ENCODE measurements at regions not wholly inside any gene's neighbourhood (a gene's known extent, or its start where the extent isn't known, plus 50 kb on each side); places are given as distances from the start of the nearest gene placed in this dataset.

DNA sequence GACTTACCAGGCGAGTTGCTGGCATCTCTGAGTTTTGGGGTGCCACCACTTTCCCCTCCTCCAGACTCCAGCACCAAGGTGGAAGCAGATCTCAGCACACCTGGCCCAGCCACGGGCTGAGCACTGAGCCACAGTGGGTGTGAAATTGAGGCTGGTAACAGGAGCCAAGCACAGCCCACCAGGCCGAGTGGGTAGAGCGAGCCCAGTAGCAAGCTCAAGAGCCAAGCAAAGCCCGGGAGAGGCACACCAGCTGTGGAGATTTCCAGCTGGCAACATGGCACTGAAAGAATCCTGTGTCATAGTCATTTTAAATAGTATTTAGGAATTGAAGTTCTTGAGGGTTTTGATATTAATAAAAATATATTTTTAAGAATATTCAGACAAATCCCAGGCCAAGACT is 596.2 kb upstream of the TMEM132C start:
- Histone ChIP-seq H4K20me1 (ENCODE audit: control insufficient read depth, insufficient read depth) (no peaks in the 10 kb centered on the region), H3K4me1 (ENCODE audit: control insufficient read depth, insufficient read depth, low read length) (no peaks in the 10 kb centered on the region), H3K79me2 (ENCODE audit: control insufficient read depth, insufficient read depth, low read length) (no peaks in the 10 kb centered on the region), H2AFZ (ENCODE audit: control insufficient read depth, low read depth, low read length) (no peak overlapping the region), H3K4me3 (no peak overlapping the region), H3K36me3 (ENCODE audit: control insufficient read depth in 2 of 2, insufficient read depth in 2 of 2, low read length in 1 of 2) (no peaks in the 10 kb centered on the region), H3K4me2 (ENCODE audit: control insufficient read depth, insufficient read depth) (no peak overlapping the region), H3K9ac (ENCODE audit: control insufficient read depth, insufficient read depth, low read length) (no peak overlapping the region), H3K27me3 (replicated peaks in 1 of 2; ENCODE audit: control insufficient read depth in 2 of 2, insufficient read depth in 2 of 2, low read length in 1 of 2) (no peaks in the 10 kb centered on the region), H3K9me3 (replicated peaks; ENCODE audit: control insufficient read depth, insufficient read depth, low read length) (no peaks in the 10 kb centered on the region; the same call in 2 of the 3 replicates), H3K27ac (ENCODE audit: control insufficient read depth, insufficient read depth) (no peak overlapping the region)
- WGBS (ENCODE audit: insufficient coverage, insufficient replicate concordance, low lambda C conversion rate, missing lambda C conversion rate), result 0% methylated on average over 5 of the region's 5 CpGs
- ChIA-PET SMC1A (ENCODE audit: uncharacterized antibody, unreplicated experiment) (no interaction called here), CTCF (no interaction called here), RAD21 (ENCODE audit: unreplicated experiment) (no interaction called here), POLR2A (no interaction called here)
- BruUV-seq (replicated peaks), result no TSS peak
- DNase-seq (ENCODE audit: low read depth, low spot score), result no peak
- TF ChIP-seq, protein P1, sequence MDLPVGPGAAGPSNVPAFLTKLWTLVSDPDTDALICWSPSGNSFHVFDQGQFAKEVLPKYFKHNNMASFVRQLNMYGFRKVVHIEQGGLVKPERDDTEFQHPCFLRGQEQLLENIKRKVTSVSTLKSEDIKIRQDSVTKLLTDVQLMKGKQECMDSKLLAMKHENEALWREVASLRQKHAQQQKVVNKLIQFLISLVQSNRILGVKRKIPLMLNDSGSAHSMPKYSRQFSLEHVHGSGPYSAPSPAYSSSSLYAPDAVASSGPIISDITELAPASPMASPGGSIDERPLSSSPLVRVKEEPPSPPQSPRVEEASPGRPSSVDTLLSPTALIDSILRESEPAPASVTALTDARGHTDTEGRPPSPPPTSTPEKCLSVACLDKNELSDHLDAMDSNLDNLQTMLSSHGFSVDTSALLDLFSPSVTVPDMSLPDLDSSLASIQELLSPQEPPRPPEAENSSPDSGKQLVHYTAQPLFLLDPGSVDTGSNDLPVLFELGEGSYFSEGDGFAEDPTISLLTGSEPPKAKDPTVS (IDR thresholded peaks at IDR 0.05; ENCODE audit: low read depth, low read length), result no peak
- TF ChIP-seq, protein P2, sequence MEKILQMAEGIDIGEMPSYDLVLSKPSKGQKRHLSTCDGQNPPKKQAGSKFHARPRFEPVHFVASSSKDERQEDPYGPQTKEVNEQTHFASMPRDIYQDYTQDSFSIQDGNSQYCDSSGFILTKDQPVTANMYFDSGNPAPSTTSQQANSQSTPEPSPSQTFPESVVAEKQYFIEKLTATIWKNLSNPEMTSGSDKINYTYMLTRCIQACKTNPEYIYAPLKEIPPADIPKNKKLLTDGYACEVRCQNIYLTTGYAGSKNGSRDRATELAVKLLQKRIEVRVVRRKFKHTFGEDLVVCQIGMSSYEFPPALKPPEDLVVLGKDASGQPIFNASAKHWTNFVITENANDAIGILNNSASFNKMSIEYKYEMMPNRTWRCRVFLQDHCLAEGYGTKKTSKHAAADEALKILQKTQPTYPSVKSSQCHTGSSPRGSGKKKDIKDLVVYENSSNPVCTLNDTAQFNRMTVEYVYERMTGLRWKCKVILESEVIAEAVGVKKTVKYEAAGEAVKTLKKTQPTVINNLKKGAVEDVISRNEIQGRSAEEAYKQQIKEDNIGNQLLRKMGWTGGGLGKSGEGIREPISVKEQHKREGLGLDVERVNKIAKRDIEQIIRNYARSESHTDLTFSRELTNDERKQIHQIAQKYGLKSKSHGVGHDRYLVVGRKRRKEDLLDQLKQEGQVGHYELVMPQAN (conservative IDR thresholded peaks at IDR 0.05), result no peak
- no peak for TF ChIP-seq ZNF384 (IDR thresholded peaks at IDR 0.05; ENCODE audit: borderline replicate concordance, low read depth, low read length)
- TF ChIP-seq NR2C1 (IDR thresholded peaks at IDR 0.05), result no peak
- no peak for TF ChIP-seq ASH2L (IDR thresholded peaks at IDR 0.05; ENCODE audit: borderline replicate concordance, low read depth)
- no peak for TF ChIP-seq SIX5 (IDR thresholded peaks at IDR 0.05; ENCODE audit: low read depth, low read length, severe bottlenecking)
- TF ChIP-seq CREB1 (IDR thresholded peaks at IDR 0.05; ENCODE audit: low read depth), result no peak
- TF ChIP-seq, protein P3, sequence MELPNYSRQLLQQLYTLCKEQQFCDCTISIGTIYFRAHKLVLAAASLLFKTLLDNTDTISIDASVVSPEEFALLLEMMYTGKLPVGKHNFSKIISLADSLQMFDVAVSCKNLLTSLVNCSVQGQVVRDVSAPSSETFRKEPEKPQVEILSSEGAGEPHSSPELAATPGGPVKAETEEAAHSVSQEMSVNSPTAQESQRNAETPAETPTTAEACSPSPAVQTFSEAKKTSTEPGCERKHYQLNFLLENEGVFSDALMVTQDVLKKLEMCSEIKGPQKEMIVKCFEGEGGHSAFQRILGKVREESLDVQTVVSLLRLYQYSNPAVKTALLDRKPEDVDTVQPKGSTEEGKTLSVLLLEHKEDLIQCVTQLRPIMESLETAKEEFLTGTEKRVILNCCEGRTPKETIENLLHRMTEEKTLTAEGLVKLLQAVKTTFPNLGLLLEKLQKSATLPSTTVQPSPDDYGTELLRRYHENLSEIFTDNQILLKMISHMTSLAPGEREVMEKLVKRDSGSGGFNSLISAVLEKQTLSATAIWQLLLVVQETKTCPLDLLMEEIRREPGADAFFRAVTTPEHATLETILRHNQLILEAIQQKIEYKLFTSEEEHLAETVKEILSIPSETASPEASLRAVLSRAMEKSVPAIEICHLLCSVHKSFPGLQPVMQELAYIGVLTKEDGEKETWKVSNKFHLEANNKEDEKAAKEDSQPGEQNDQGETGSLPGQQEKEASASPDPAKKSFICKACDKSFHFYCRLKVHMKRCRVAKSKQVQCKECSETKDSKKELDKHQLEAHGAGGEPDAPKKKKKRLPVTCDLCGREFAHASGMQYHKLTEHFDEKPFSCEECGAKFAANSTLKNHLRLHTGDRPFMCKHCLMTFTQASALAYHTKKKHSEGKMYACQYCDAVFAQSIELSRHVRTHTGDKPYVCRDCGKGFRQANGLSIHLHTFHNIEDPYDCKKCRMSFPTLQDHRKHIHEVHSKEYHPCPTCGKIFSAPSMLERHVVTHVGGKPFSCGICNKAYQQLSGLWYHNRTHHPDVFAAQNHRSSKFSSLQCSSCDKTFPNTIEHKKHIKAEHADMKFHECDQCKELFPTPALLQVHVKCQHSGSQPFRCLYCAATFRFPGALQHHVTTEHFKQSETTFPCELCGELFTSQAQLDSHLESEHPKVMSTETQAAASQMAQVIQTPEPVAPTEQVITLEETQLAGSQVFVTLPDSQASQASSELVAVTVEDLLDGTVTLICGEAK (IDR thresholded peaks at IDR 0.05; ENCODE audit: borderline replicate concordance), result no peak
- TF ChIP-seq JUNB (IDR thresholded peaks at IDR 0.05), result no peak
- no peak for TF ChIP-seq MYB (IDR thresholded peaks at IDR 0.05; ENCODE audit: borderline replicate concordance, low read depth, low read length)
- TF ChIP-seq, protein P4, sequence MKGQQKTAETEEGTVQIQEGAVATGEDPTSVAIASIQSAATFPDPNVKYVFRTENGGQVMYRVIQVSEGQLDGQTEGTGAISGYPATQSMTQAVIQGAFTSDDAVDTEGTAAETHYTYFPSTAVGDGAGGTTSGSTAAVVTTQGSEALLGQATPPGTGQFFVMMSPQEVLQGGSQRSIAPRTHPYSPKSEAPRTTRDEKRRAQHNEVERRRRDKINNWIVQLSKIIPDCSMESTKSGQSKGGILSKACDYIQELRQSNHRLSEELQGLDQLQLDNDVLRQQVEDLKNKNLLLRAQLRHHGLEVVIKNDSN (IDR thresholded peaks at IDR 0.05; ENCODE audit: borderline replicate concordance, extremely low read length, insufficient read depth, low read depth, low read length), result no peak
- no peak for TF ChIP-seq ZBED1 (IDR thresholded peaks at IDR 0.05; ENCODE audit: borderline replicate concordance)
- no peak for TF ChIP-seq ZNF274 (IDR thresholded peaks at IDR 0.05; ENCODE audit: insufficient read depth, insufficient read length)
- TF ChIP-seq WRNIP1 (IDR thresholded peaks at IDR 0.05; ENCODE audit: borderline replicate concordance, low read depth, low read length), result no peak
- no peak for TF ChIP-seq NBN (IDR thresholded peaks at IDR 0.05)
- no peak for TF ChIP-seq MYC (IDR thresholded peaks at IDR 0.05; ENCODE audit: insufficient read depth, insufficient read length, insufficient replicate concordance, low read length, severe bottlenecking)
- no peak for TF ChIP-seq BCL11A (IDR thresholded peaks at IDR 0.05; ENCODE audit: low read depth, low read length)
- no peak for TF ChIP-seq POLR2A (IDR thresholded peaks at IDR 0.05; ENCODE audit: low read depth, low read length)
- intact Hi-C loops (cut with micrococcal nuclease; ENCODE audit: unreplicated experiment), result no loop called here
- ATAC-seq, result no peak
- in situ Hi-C loops (cut with MboI), result no loop called here
- no peak for FAIRE-seq
